Suprapubic skin (tissue), 4 donors: ENCODE measurements at regions not wholly inside any gene's neighbourhood (a gene's known extent, or its start where the extent isn't known, plus 50 kb on each side); places are given as distances from the start of the nearest gene placed in this dataset.
A peak's percentile ranks its signal among the peaks of the same experiment; 100 is the strongest.

Experiments used
- DNase-seq, 2 donors: peaks; one replicate each; pipeline ENCODE4 v3.0.0-alpha.2; 2019; ENCODE audit warnings: low spot score in 2 of 2
- H3K27ac ChIP-seq: fragments of 200-600 bp; sonication (generic); one replicate; pipeline ENCODE4 v1.5.1; 2019
- H3K27me3 ChIP-seq: fragments of 200-600 bp; sonication (generic); one replicate; pipeline ENCODE4 v1.5.1; 2019
- H3K36me3 ChIP-seq: fragments of 200-600 bp; sonication (generic); one replicate; pipeline ENCODE4 v1.5.1; 2019
- H3K4me1 ChIP-seq: fragments of 200-600 bp; sonication (generic); one replicate; pipeline ENCODE4 v1.5.1; 2019
- H3K4me3 ChIP-seq: fragments of 200-600 bp; sonication (generic); one replicate; pipeline ENCODE4 v1.5.1; 2019; ENCODE audit warnings: mild to moderate bottlenecking
- H3K9me3 ChIP-seq: fragments of 200-600 bp; sonication (generic); one replicate; pipeline ENCODE4 v1.5.1; 2019
- CTCF ChIP-seq, 2 donors: fragments of 200-600 bp in 1 of 2; fragments of 450-650 bp in 1 of 2; sonication (generic) in 1 of 2; IDR thresholded peaks; one replicate each; pipeline ENCODE4 v1.5.1; 2016 to 2019; ENCODE audit warnings: antibody characterized with exemption in 2 of 2, mild to moderate bottlenecking in 1 of 2, moderate library complexity in 1 of 2
- EP300 ChIP-seq: sonication (generic); formaldehyde crosslinking; IDR thresholded peaks from one replicate; pipeline ENCODE4 v1.6.1; 2017; ENCODE audit warnings: antibody characterized with exemption
- POLR2A ChIP-seq, 2 donors: fragments of 450-650 bp; IDR thresholded peaks; one replicate each; pipeline ENCODE4 v1.6.1; 2017; ENCODE audit warnings: antibody characterized with exemption in 2 of 2, mild to moderate bottlenecking in 2 of 2, moderate library complexity in 2 of 2
- POLR2AphosphoS5 ChIP-seq, 3 donors: sonication (generic); formaldehyde crosslinking; IDR thresholded peaks; one replicate each; pipeline ENCODE4 v1.6.1; 2017; ENCODE audit warnings: antibody characterized with exemption in 3 of 3
- whole genome bisulfite sequencing: methylation state at CpG from one replicate; pipeline ENCODE4 v1.1.5; 2018; 5-methylcytosine and 5-hydroxymethylcytosine counted together

- Histone ChIP-seq H3K4me1 (peaks cover 8% of the 10 kb centered on the region), H3K27ac (no peak overlapping the region), H3K27me3 (no peaks in the 10 kb centered on the region), H3K36me3 (no peaks in the 10 kb centered on the region), H3K4me3 (no peak overlapping the region), H3K9me3 (no peaks in the 10 kb centered on the region)
- TF ChIP-seq EP300 (no peak), CTCF (IDR thresholded peaks at IDR 0.05) (peak; percentile 44 to 66)
- WGBS = 52% methylated on average over 6 of the region's 6 CpGs
- no peak for DNase-seq
Measured at GRCh38 chr10:21078410-21079329, 181.6 kb upstream of the NEBL start.

DNA sequence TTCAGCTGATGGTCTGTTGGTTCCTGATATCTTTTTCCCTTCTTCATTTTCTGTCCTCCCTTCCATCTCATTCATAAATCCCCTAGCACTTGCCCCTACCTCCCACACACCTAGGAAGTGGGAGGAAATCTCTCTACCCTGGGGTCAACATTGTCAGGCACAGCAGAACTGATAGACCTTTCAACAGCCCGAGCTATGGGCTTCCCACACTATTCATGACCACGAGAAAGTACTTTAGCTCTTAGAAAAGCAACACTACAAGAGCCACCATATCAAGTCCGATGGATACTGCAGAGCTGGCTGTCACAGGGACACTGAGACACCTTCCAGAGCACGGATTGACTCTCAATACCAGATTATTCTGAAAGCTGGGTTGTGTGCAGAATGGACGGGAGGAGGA lies 180.6 kb upstream of the NEBL start:
- 80% methylated on average over 5 of the region's 5 CpGs for WGBS

GRCh38 chr10:21076381-21076780 lies 179.3 kb upstream of the NEBL start:
- no peak for DNase-seq
- Histone ChIP-seq H3K36me3 (no peaks in the 10 kb centered on the region), H3K4me3 (no peak overlapping the region), H3K27me3 (no peaks in the 10 kb centered on the region), H3K4me1 (peaks cover 8% of the 10 kb centered on the region), H3K9me3 (no peaks in the 10 kb centered on the region), H3K27ac (no peak overlapping the region)
- 86% methylated on average over 4 of the region's 4 CpGs for WGBS
- no peak for TF ChIP-seq POLR2AphosphoS5 (IDR thresholded peaks at IDR 0.05)
- TF ChIP-seq POLR2A (IDR thresholded peaks at IDR 0.05) = no peak
- TF ChIP-seq EP300 = no peak
- TF ChIP-seq CTCF (IDR thresholded peaks at IDR 0.05) = no peak

More for the DNA sequence above, 180.6 kb upstream of the NEBL start:
- no peaks in the 10 kb centered on the region for H3K9me3 ChIP-seq
- no peaks in the 10 kb centered on the region for H3K27me3 ChIP-seq
- no peak for TF ChIP-seq CTCF (IDR thresholded peaks at IDR 0.05)
- peaks cover 8% of the 10 kb centered on the region for H3K4me1 ChIP-seq
- H3K4me3 ChIP-seq = no peak overlapping the region
- no peak for DNase-seq
- H3K27ac ChIP-seq = no peak overlapping the region
- no peaks in the 10 kb centered on the region for H3K36me3 ChIP-seq

DNA sequence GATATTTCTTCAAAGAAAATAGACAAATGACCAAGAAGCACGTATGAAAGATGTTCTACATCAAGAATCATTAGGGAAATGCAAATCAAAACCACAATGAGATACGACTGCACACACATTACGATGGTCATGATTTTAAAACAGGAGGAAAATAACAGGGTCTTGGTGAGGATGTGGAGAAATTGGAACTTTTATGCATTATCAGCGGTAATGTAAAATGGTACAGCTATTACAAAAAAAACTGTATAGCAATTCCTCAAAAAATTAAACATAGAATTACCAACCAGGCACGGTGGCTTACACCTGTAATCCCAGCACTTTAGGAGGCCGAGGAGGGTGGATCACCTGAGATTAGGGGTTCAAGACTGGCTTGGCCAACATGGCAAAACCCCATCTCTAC lies 178.8 kb upstream of the NEBL start:
- TF ChIP-seq POLR2AphosphoS5 (IDR thresholded peaks at IDR 0.05) (no peak), EP300 (no peak), CTCF (IDR thresholded peaks at IDR 0.05) (no peak), POLR2A (IDR thresholded peaks at IDR 0.05) (no peak)
- no peaks in the 10 kb centered on the region for H3K27me3 ChIP-seq
- DNase-seq = no peak
- H3K36me3 ChIP-seq = no peaks in the 10 kb centered on the region
- H3K4me3 ChIP-seq = no peak overlapping the region
- H3K27ac ChIP-seq = no peak overlapping the region
- H3K4me1 ChIP-seq = peaks cover 8% of the 10 kb centered on the region
- 93% methylated on average over 6 of the region's 6 CpGs for WGBS
- H3K9me3 ChIP-seq = no peaks in the 10 kb centered on the region

DNA sequence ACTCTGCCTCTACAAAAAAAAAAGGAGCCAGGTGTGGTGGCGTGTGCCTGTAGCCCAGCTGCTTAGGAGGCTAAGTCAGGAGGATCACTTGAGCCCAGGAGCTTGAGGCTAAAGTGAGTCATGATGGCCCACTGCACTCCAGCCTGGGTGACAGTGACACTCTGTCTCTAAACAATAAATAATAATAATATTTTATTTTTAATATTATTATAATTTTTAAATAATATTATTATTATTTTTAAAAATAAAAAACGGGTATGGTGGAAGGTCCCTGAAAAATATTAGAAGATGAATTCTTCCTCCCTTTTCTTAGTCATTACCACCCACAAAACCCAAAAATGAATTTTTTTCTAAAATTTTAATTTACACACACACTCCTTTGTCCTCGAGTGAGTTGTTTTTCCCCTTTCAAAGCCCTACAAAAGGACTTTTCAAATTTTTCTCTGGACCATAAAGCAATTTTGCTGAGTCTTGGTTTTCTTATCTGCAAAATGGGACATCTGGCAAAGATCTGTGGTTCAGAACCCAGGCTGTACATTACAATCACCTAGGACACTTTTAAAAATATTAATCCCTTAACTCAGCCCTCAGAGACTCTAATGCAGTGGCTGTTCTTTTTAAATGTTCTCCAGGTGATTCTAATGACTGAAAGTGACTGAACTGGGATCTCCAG lies 174.0 kb upstream of the NEBL start:
- H3K27ac ChIP-seq = no peak overlapping the region
- WGBS = 90% methylated on average over 3 of the region's 3 CpGs
- H3K36me3 ChIP-seq = no peaks in the 10 kb centered on the region
- H3K9me3 ChIP-seq = no peaks in the 10 kb centered on the region
- no peaks in the 10 kb centered on the region for H3K4me1 ChIP-seq
- no peaks in the 10 kb centered on the region for H3K27me3 ChIP-seq
- H3K4me3 ChIP-seq = no peak overlapping the region
- no peak for TF ChIP-seq POLR2AphosphoS5 (IDR thresholded peaks at IDR 0.05)
- TF ChIP-seq CTCF (IDR thresholded peaks at IDR 0.05) = no peak
- no peak for TF ChIP-seq POLR2A (IDR thresholded peaks at IDR 0.05)
- TF ChIP-seq EP300 = no peak
- DNase-seq = no peak
